DND-41 (cell line): ENCODE measurements at regions not wholly inside any gene's neighbourhood (a gene's known extent, or its start where the extent isn't known, plus 50 kb on each side); places are given as distances from the start of the nearest gene placed in this dataset.

Experiments
- ATAC-seq: fragments of 200-7000 bp; cut with Tn5 transposase; 3 replicates; pipeline ENCODE4 v1.9.1; 2021; ENCODE audit warnings: low read depth; ENCODE audit not compliant: insufficient read depth
- DNase-seq: peaks from one replicate; pipeline ENCODE4 v3.0.0-alpha.2; 2020
- H2AFZ ChIP-seq: 2 replicates; pipeline ENCODE4 v1.6.0; 2012; ENCODE audit warnings: low read depth, low read length
- H3K27ac ChIP-seq: 2 replicates; pipeline ENCODE4 v1.5.1; 2012; ENCODE audit warnings: low read length, inconsistent platforms
- H3K27me3 ChIP-seq: fragments of 200-600 bp; sonication (generic); 2 replicates; pipeline ENCODE4 v1.6.0; 2012; ENCODE audit warnings: low read length, mild to moderate bottlenecking, inconsistent platforms; ENCODE audit not compliant: insufficient read depth, poor library complexity
- H3K36me3 ChIP-seq: 2 replicates; pipeline ENCODE4 v1.5.1; 2012; ENCODE audit warnings: low read length, inconsistent platforms; ENCODE audit not compliant: insufficient read depth
- H3K4me1 ChIP-seq: 2 replicates; pipeline ENCODE4 v1.5.1; 2012; ENCODE audit warnings: mild to moderate bottlenecking, low read length; ENCODE audit not compliant: insufficient read depth
- H3K4me2 ChIP-seq: 2 replicates; pipeline ENCODE4 v1.6.0; 2012; ENCODE audit warnings: mild to moderate bottlenecking, moderate library complexity, low read length, inconsistent platforms; ENCODE audit not compliant: insufficient read depth
- H3K4me3 ChIP-seq, 2 experiments: fragments of 200-600 bp in 1 of 2; shearing (Covaris generic) in 1 of 2; 2 replicates each; pipeline ENCODE4 v1.5.1; 2012 to 2016; ENCODE audit warnings: inconsistent platforms in 2 of 2, low read length in 2 of 2, mild to moderate bottlenecking in 2 of 2, low read depth in 1 of 2, moderate library complexity in 1 of 2
- H3K79me2 ChIP-seq: 2 replicates; pipeline ENCODE4 v1.6.0; 2012; ENCODE audit warnings: low read length, inconsistent platforms; ENCODE audit not compliant: insufficient read depth
- H3K9ac ChIP-seq: 2 replicates; pipeline ENCODE4 v1.6.0; 2012; ENCODE audit warnings: low read depth, mild to moderate bottlenecking, inconsistent platforms, low read length, moderate library complexity
- H3K9me3 ChIP-seq: 2 replicates; pipeline ENCODE4 v1.5.1; 2012; ENCODE audit warnings: low read length, moderate library complexity, mild to moderate bottlenecking, inconsistent platforms; ENCODE audit not compliant: insufficient read depth, severe bottlenecking
- H4K20me1 ChIP-seq: 2 replicates; pipeline ENCODE4 v1.6.0; 2012; ENCODE audit warnings: low read length; ENCODE audit not compliant: insufficient read depth
- CTCF ChIP-seq: IDR thresholded peaks from 2 replicates; pipeline ENCODE4 v1.5.1; 2012; ENCODE audit warnings: borderline replicate concordance, low read length, moderate library complexity, mild to moderate bottlenecking; ENCODE audit not compliant: poor library complexity, severe bottlenecking; ENCODE audit errors: extremely low read depth
- EZH2 ChIP-seq: IDR thresholded peaks from 3 replicates; pipeline ENCODE4 v1.6.1; 2012; ENCODE audit warnings: borderline replicate concordance, low read depth, mild to moderate bottlenecking, moderate library complexity, low read length, inconsistent platforms; ENCODE audit not compliant: severe bottlenecking

GRCh38 chr2:147033044-147033443, 811.8 kb upstream of the ACVR2A start:
- H3K4me1 ChIP-seq = 0 out of 2 replicates have a peak, but pooled peaks cover 5% of the 10 kb centered on the region
- DNase-seq (no peak), ATAC-seq (no peak)
- H4K20me1 ChIP-seq = no peaks in the 10 kb centered on the region
- H3K27ac ChIP-seq = no peak overlapping the region
- H3K36me3 ChIP-seq = no peaks in the 10 kb centered on the region
- no peak overlapping the region for H2AFZ ChIP-seq
- H3K4me2 ChIP-seq = no peak overlapping the region
- H3K4me3 ChIP-seq = no peak overlapping the region
- TF ChIP-seq EZH2 (no peak), CTCF (no peak)
- H3K27me3 ChIP-seq = no peaks in the 10 kb centered on the region
- no peaks in the 10 kb centered on the region for H3K9me3 ChIP-seq
- no peak overlapping the region for H3K9ac ChIP-seq
- H3K79me2 ChIP-seq = no peaks in the 10 kb centered on the region

- Histone ChIP-seq H3K4me1 (0 out of 2 replicates have a peak, but pooled peaks cover 1% of the 10 kb centered on the region), H3K79me2 (no peaks in the 10 kb centered on the region), H3K27ac (no peak overlapping the region), H3K27me3 (no peaks in the 10 kb centered on the region), H3K9me3 (no peaks in the 10 kb centered on the region), H3K9ac (no peak overlapping the region), H3K36me3 (no peaks in the 10 kb centered on the region), H3K4me3 (no peak overlapping the region), H4K20me1 (no peaks in the 10 kb centered on the region), H2AFZ (no peak overlapping the region), H3K4me2 (no peak overlapping the region)
- TF ChIP-seq CTCF (no peak), EZH2 (no peak)
- DNase-seq = no peak
- ATAC-seq = no peak
Measured at GRCh38 chr2:147031897-147032296, 812.9 kb upstream of the ACVR2A start.

- TF ChIP-seq EZH2 (no peak), CTCF (no peak)
- no peaks in the 10 kb centered on the region for H3K36me3 ChIP-seq
- no peak overlapping the region for H3K9ac ChIP-seq
- no peaks in the 10 kb centered on the region for H3K9me3 ChIP-seq
- no peak overlapping the region for H2AFZ ChIP-seq
- no peaks in the 10 kb centered on the region for H3K27me3 ChIP-seq
- no peaks in the 10 kb centered on the region for H3K79me2 ChIP-seq
- DNase-seq = no peak
- no peak overlapping the region for H3K27ac ChIP-seq
- H3K4me2 ChIP-seq = no peak overlapping the region
- H3K4me3 ChIP-seq = no peak overlapping the region
- no peak for ATAC-seq
- H3K4me1 ChIP-seq = no peaks in the 10 kb centered on the region
- no peaks in the 10 kb centered on the region for H4K20me1 ChIP-seq
Measured at GRCh38 chr2:147030966-147031720, 813.7 kb upstream of the ACVR2A start.
